ENCODE measurements at regions not wholly inside any gene's neighbourhood (a gene's known extent, or its start where the extent isn't known, plus 50 kb on each side); places are given as distances from the start of the nearest gene placed in this dataset.
A peak's percentile ranks its signal among the peaks of the same experiment; 100 is the strongest.

DNA sequence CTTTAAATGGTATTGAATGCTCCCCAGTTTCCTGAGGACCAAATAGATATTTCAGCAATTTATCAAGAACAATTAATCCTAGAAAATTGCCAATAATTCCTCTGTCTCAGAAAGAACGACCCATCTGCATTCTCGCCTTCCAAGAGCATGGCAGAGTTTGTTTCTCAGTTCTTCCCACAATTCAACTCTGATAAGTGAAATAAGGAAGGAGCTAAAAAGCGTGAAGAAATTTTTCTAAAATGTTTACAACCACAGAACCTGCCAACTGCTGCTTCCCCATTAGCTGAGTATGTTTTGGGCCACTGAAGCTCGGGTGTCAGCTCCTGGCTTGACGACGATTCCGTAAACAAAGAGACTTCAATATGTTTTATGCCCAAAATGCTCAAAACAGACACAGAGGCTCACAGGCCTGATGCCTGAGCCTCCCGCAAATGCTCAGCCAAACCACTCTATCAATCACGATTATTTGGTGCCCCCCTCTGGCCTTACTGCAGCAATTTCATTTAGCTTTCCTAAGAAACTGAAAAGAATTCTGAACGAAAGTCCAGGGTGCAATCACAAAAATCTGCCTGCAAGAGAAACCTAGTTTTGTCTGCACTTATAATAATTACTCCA lies 259.2 kb upstream of the CCDC54 start:
- Histone ChIP-seq H3K27ac (ENCODE audit: low read depth, low read length) (no peak overlapping the region), H3K9me3 (ENCODE audit: control insufficient read depth, insufficient read depth, low read length) (no peaks in the 10 kb centered on the region), H3K27me3 (ENCODE audit: control insufficient read depth, insufficient read depth, low read length) (no peaks in the 10 kb centered on the region), H3K4me3 (ENCODE audit: low read depth, low read length) (no peak overlapping the region)
- POLR2A ChIA-PET = no interaction called here
- CTCF ChIA-PET = interaction anchor here (0.6 to 2.7 kb wide), 28 partner anchors 9 to 1749 kb away, joined by 3 to 24 read pairs (median 3); no protein-coding TSS in a partner anchor
- TF ChIP-seq, protein P1, sequence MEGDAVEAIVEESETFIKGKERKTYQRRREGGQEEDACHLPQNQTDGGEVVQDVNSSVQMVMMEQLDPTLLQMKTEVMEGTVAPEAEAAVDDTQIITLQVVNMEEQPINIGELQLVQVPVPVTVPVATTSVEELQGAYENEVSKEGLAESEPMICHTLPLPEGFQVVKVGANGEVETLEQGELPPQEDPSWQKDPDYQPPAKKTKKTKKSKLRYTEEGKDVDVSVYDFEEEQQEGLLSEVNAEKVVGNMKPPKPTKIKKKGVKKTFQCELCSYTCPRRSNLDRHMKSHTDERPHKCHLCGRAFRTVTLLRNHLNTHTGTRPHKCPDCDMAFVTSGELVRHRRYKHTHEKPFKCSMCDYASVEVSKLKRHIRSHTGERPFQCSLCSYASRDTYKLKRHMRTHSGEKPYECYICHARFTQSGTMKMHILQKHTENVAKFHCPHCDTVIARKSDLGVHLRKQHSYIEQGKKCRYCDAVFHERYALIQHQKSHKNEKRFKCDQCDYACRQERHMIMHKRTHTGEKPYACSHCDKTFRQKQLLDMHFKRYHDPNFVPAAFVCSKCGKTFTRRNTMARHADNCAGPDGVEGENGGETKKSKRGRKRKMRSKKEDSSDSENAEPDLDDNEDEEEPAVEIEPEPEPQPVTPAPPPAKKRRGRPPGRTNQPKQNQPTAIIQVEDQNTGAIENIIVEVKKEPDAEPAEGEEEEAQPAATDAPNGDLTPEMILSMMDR (IDR thresholded peaks at IDR 0.05; ENCODE audit: low read depth, low read length) = peak; percentile 64
- peak; percentile 43 for DNase-seq (ENCODE audit: low read depth, low spot score)

DNA sequence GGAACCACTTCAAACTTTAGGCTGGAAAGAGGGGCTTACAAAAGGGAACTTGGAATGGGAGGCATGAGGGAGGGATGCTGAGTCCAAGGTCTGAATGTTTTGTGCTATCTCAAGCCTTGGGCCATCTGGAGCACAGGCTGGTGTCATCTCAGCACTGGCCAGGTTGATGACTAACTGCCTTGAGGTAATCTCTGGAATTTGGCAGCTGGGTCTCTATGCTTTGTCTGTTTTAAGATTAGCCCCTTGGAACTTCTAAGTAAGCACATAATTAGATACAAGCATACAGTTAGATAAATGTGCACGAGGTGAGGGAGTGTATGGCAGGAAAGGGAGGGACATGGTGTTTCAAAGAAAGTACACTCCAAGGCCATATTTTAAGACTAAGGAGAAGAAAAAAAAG lies 252.4 kb upstream of the CCDC54 start:
- ChIA-PET POLR2A (no interaction called here), CTCF (interaction anchor here (0.7 kb wide), 1 partner anchor 18 kb away, joined by 3 read pairs; no protein-coding TSS in a partner anchor)
- H3K4me3 ChIP-seq (ENCODE audit: low read depth, low read length) = no peak overlapping the region
- no peak overlapping the region for H3K27ac ChIP-seq (ENCODE audit: low read depth, low read length)
- DNase-seq (ENCODE audit: low read depth, low spot score) = peak; percentile 55
- H3K27me3 ChIP-seq (ENCODE audit: control insufficient read depth, insufficient read depth, low read length) = no peaks in the 10 kb centered on the region
- H3K9me3 ChIP-seq (ENCODE audit: control insufficient read depth, insufficient read depth, low read length) = no peaks in the 10 kb centered on the region
- TF ChIP-seq, protein P1 (IDR thresholded peaks at IDR 0.05; ENCODE audit: low read depth, low read length) = no peak

DNA sequence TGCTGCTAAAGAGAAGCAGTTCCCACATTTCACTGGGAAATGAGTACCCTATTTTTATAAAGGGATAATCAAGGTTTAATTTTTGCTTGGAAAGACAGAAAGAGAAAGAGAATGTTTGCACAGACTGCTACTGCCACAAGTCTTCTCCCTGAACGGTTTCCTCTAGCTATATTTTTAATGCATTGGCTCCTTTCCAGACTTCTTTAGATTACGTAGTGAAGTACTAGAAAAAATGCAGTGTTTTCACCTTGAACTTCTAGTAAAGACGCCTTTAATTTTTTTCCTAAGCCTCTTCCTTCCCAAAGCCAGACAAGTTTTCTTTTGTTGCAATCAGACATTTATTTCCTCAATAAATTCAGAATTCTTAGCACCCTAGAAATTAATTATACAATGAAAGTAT lies 248.3 kb upstream of the CCDC54 start:
- POLR2A ChIA-PET = no interaction called here
- TF ChIP-seq, protein P1 (IDR thresholded peaks at IDR 0.05; ENCODE audit: low read depth, low read length) = no peak
- CTCF ChIA-PET = interaction anchor here (0.6 kb wide), 1 partner anchor 301 kb away, joined by 3 read pairs; no protein-coding TSS in a partner anchor
- Histone ChIP-seq H3K27me3 (ENCODE audit: control insufficient read depth, insufficient read depth, low read length) (no peaks in the 10 kb centered on the region), H3K4me3 (ENCODE audit: low read depth, low read length) (no peak overlapping the region), H3K9me3 (ENCODE audit: control insufficient read depth, insufficient read depth, low read length) (no peaks in the 10 kb centered on the region; the same call in 1 of the 2 replicates), H3K27ac (ENCODE audit: low read depth, low read length) (no peak overlapping the region)
- no peak for DNase-seq (ENCODE audit: low read depth, low spot score)

DNA sequence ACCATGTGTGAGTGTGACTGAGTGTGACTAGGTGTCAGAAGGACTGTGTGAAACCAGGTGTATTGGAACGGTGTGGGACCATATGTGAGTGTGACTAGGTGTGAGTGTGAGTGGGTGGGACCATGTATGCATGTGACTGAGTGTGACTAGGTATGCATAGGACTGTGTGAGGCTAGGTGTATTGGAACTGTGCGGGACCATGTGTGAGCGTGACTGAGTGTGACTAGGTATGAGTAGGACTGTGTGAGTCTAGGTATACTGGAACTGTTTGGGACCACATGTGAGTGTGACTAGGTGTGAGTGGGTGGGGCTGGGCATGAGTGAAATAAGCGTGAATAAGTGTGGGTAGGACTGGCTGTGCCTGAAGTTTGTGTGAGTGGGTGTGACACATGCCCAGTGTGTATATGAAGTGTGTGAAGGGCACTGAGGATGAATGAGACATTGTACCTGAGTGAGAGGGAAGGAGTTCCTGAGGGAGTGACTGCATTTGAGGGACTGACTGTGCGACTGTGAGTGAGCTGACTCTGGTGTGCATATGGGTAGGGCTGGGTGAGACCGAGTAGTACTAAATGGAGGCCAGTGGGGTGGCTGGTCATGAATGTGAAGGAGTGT lies 247.0 kb upstream of the CCDC54 start:
- TF ChIP-seq, protein P1 (IDR thresholded peaks at IDR 0.05; ENCODE audit: low read depth, low read length) = no peak
- Histone ChIP-seq H3K27ac (ENCODE audit: low read depth, low read length) (no peak overlapping the region), H3K4me3 (ENCODE audit: low read depth, low read length) (no peak overlapping the region), H3K27me3 (ENCODE audit: control insufficient read depth, insufficient read depth, low read length) (no peaks in the 10 kb centered on the region), H3K9me3 (ENCODE audit: control insufficient read depth, insufficient read depth, low read length) (no peaks in the 10 kb centered on the region; the same call in 1 of the 2 replicates)
- ChIA-PET CTCF (no interaction called here), POLR2A (no interaction called here)
- DNase-seq (ENCODE audit: low read depth, low spot score) = no peak

GRCh38 chr3:107132674-107133073 lies 244.6 kb upstream of the CCDC54 start:
- DNase-seq (ENCODE audit: low read depth, low spot score) = no peak
- no peaks in the 10 kb centered on the region; the same call in 1 of the 2 replicates for H3K9me3 ChIP-seq (ENCODE audit: control insufficient read depth, insufficient read depth, low read length)
- H3K27me3 ChIP-seq (ENCODE audit: control insufficient read depth, insufficient read depth, low read length) = no peaks in the 10 kb centered on the region
- H3K27ac ChIP-seq (ENCODE audit: low read depth, low read length) = no peak overlapping the region
- TF ChIP-seq, protein P1 (IDR thresholded peaks at IDR 0.05; ENCODE audit: low read depth, low read length) = no peak
- no peak overlapping the region for H3K4me3 ChIP-seq (ENCODE audit: low read depth, low read length)
- POLR2A ChIA-PET = no interaction called here
- CTCF ChIA-PET = interaction anchor here (0.6 kb wide), 1 partner anchor 912 kb away, joined by 3 read pairs; no protein-coding TSS in a partner anchor
